ENCODE measurements at regions not wholly inside any gene's neighbourhood (a gene's known extent, or its start where the extent isn't known, plus 50 kb on each side); places are given as distances from the start of the nearest gene placed in this dataset.

- no peak for TF ChIP-seq EZH2 (IDR thresholded peaks at IDR 0.05)
- no peak for TF ChIP-seq POLR2AphosphoS5 (IDR thresholded peaks at IDR 0.05; ENCODE audit: borderline replicate concordance, low read depth, low read length)
These were observed 117.9 kb upstream of the COL1A2 start for GRCh38 chr7:94276795-94277194.

Data from SK-N-MC (cell line).